ENCODE measurements at regions not wholly inside any gene's neighbourhood (a gene's known extent, or its start where the extent isn't known, plus 50 kb on each side); places are given as distances from the start of the nearest gene placed in this dataset.

GRCh38 chr16:5502944-5503343, 405.3 kb upstream of the EEF2KMT start:
- TF ChIP-seq CTCF (IDR thresholded peaks at IDR 0.05) (no peak), POLR2A (IDR thresholded peaks at IDR 0.05) (no peak)
